ENCODE measurements at regions not wholly inside any gene's neighbourhood (a gene's known extent, or its start where the extent isn't known, plus 50 kb on each side); places are given as distances from the start of the nearest gene placed in this dataset.

DNA sequence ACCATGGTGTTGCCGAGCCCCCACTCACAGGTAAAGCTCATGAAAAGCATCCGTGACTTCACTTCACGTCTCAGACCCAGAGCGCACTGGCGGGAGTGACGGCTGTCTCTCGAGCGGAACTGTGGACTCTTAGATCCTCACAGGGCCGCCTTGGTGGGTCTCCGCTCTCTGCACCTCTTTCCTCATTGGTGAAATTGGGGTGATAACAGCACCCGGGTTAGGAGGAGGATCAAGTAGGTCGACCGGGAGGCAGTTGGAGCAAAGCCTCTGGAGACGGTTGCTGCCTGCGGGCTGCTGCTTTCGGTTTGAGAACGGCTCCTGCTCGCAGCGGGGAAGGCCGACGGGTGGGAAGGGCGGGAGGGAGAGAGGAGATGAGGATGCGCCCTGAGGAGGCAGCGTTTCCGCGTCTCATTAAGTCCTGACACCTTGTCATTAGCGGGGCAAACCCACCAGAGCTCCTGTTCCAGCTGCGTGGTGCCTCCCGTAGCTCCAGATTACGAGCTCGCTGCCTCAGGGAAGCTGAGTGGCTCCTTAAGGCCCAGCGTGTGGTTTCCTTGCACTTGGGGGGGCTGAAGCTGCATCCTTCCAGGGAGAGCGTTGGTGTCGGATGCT lies 51.9 kb upstream of the CFAP46 start:
- no peak for TF ChIP-seq POLR2A (IDR thresholded peaks at IDR 0.05)
- intact Hi-C loops (cut with DNase I; ENCODE audit: low total_unique reads), result no loop called here
- no peak for DNase-seq (ENCODE audit: low spot score in 2 of 2)
- H3K4me3 ChIP-seq (ENCODE audit: low read depth, poor library complexity, severe bottlenecking), result no peak overlapping the region
- WGBS, 2 donors, result 27 to 39% methylated on average over 30 to 34 of the region's 34 CpGs

GRCh38 chr10:132993271-132994184 lies 51.2 kb upstream of the CFAP46 start:
- no peak for DNase-seq (ENCODE audit: low spot score in 2 of 2)
- WGBS, 2 donors, result 89 to 93% methylated on average over 34 to 43 of the region's 43 CpGs
- TF ChIP-seq, protein P1, sequence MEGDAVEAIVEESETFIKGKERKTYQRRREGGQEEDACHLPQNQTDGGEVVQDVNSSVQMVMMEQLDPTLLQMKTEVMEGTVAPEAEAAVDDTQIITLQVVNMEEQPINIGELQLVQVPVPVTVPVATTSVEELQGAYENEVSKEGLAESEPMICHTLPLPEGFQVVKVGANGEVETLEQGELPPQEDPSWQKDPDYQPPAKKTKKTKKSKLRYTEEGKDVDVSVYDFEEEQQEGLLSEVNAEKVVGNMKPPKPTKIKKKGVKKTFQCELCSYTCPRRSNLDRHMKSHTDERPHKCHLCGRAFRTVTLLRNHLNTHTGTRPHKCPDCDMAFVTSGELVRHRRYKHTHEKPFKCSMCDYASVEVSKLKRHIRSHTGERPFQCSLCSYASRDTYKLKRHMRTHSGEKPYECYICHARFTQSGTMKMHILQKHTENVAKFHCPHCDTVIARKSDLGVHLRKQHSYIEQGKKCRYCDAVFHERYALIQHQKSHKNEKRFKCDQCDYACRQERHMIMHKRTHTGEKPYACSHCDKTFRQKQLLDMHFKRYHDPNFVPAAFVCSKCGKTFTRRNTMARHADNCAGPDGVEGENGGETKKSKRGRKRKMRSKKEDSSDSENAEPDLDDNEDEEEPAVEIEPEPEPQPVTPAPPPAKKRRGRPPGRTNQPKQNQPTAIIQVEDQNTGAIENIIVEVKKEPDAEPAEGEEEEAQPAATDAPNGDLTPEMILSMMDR (IDR thresholded peaks at IDR 0.05), result no peak
- no peak for TF ChIP-seq POLR2A (IDR thresholded peaks at IDR 0.05)
- no peak overlapping the region for H3K4me3 ChIP-seq (ENCODE audit: low read depth, poor library complexity, severe bottlenecking)
- intact Hi-C loops (cut with DNase I; ENCODE audit: low total_unique reads), result no loop called here

GRCh38 chr10:132992433-132993215 lies 50.3 kb upstream of the CFAP46 start:
- no peak overlapping the region for H3K4me3 ChIP-seq (ENCODE audit: low read depth, poor library complexity, severe bottlenecking)
- TF ChIP-seq POLR2A (IDR thresholded peaks at IDR 0.05), result no peak
- TF ChIP-seq, protein P1 (IDR thresholded peaks at IDR 0.05), result no peak
- intact Hi-C loops (cut with DNase I; ENCODE audit: low total_unique reads), result no loop called here
- DNase-seq (ENCODE audit: low spot score in 2 of 2), result no peak
- 80 to 81% methylated on average over 24 to 28 of the region's 36 CpGs for WGBS, 2 donors
